ENCODE measurements at regions not wholly inside any gene's neighbourhood (a gene's known extent, or its start where the extent isn't known, plus 50 kb on each side); places are given as distances from the start of the nearest gene placed in this dataset.

DNA sequence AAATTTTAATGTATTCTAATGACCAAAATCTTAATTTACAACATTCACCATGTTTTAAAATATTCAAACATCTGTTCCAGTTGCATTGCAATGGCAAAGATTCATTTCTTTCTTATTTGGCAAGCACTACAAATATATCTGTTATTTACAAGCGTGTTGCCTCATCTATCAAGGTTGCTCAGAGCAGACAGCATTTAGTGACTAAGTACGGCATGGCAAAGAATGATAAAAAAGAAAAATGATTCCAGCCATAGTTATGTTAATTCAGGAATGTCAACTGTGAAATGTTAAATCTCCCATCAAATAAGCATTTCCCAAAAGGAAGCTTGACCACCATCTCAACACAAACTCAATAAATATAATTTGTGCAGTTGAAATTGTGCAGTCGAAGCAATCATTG lies 312.1 kb downstream of the SEC23A start:
- DNase-seq (ENCODE audit: unreplicated experiment) = no peak
- no peaks in the 10 kb centered on the region for H3K9me3 Mint-ChIP-seq (ENCODE audit: unreplicated experiment)
- intact Hi-C loops (cut with micrococcal nuclease) = no loop called here
- POLR2A ChIA-PET = no interaction called here
- TF ChIP-seq, protein P1, sequence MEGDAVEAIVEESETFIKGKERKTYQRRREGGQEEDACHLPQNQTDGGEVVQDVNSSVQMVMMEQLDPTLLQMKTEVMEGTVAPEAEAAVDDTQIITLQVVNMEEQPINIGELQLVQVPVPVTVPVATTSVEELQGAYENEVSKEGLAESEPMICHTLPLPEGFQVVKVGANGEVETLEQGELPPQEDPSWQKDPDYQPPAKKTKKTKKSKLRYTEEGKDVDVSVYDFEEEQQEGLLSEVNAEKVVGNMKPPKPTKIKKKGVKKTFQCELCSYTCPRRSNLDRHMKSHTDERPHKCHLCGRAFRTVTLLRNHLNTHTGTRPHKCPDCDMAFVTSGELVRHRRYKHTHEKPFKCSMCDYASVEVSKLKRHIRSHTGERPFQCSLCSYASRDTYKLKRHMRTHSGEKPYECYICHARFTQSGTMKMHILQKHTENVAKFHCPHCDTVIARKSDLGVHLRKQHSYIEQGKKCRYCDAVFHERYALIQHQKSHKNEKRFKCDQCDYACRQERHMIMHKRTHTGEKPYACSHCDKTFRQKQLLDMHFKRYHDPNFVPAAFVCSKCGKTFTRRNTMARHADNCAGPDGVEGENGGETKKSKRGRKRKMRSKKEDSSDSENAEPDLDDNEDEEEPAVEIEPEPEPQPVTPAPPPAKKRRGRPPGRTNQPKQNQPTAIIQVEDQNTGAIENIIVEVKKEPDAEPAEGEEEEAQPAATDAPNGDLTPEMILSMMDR (IDR thresholded peaks at IDR 0.05; ENCODE audit: unreplicated experiment) = no peak
- H3K4me3 Mint-ChIP-seq (ENCODE audit: unreplicated experiment) = no peak overlapping the region
- no peaks in the 10 kb centered on the region for H3K4me1 Mint-ChIP-seq (ENCODE audit: insufficient read depth, unreplicated experiment)
- H3K36me3 Mint-ChIP-seq (ENCODE audit: insufficient read depth, unreplicated experiment) = no peaks in the 10 kb centered on the region
- no peaks in the 10 kb centered on the region for H3K27me3 Mint-ChIP-seq (ENCODE audit: insufficient read depth, unreplicated experiment)
- CTCF ChIA-PET = no interaction called here
- BruUV-seq (replicated peaks) = no TSS peak
- no peak overlapping the region for H3K27ac Mint-ChIP-seq (ENCODE audit: low read depth, unreplicated experiment)

GRCh38 chr14:38789805-38790204 lies 313.2 kb downstream of the SEC23A start:
- H3K9me3 Mint-ChIP-seq (ENCODE audit: unreplicated experiment) = no peaks in the 10 kb centered on the region
- H3K27ac Mint-ChIP-seq (ENCODE audit: low read depth, unreplicated experiment) = no peak overlapping the region
- CTCF ChIA-PET = no interaction called here
- POLR2A ChIA-PET = no interaction called here
- H3K36me3 Mint-ChIP-seq (ENCODE audit: insufficient read depth, unreplicated experiment) = no peaks in the 10 kb centered on the region
- intact Hi-C loops (cut with micrococcal nuclease) = no loop called here
- BruUV-seq (replicated peaks) = no TSS peak
- DNase-seq (ENCODE audit: unreplicated experiment) = no peak
- TF ChIP-seq, protein P1 (IDR thresholded peaks at IDR 0.05; ENCODE audit: unreplicated experiment) = no peak
- no peak overlapping the region for H3K4me3 Mint-ChIP-seq (ENCODE audit: unreplicated experiment)
- H3K27me3 Mint-ChIP-seq (ENCODE audit: insufficient read depth, unreplicated experiment) = no peaks in the 10 kb centered on the region
- H3K4me1 Mint-ChIP-seq (ENCODE audit: insufficient read depth, unreplicated experiment) = no peaks in the 10 kb centered on the region

GRCh38 chr14:38788060-38788459 lies 315.0 kb downstream of the SEC23A start:
- no peaks in the 10 kb centered on the region for H3K4me1 Mint-ChIP-seq (ENCODE audit: insufficient read depth, unreplicated experiment)
- POLR2A ChIA-PET = no interaction called here
- intact Hi-C loops (cut with micrococcal nuclease) = no loop called here
- no peaks in the 10 kb centered on the region for H3K36me3 Mint-ChIP-seq (ENCODE audit: insufficient read depth, unreplicated experiment)
- CTCF ChIA-PET = no interaction called here
- no TSS peak for BruUV-seq (replicated peaks)
- no peaks in the 10 kb centered on the region for H3K9me3 Mint-ChIP-seq (ENCODE audit: unreplicated experiment)
- DNase-seq (ENCODE audit: unreplicated experiment) = no peak
- TF ChIP-seq, protein P1 (IDR thresholded peaks at IDR 0.05; ENCODE audit: unreplicated experiment) = no peak
- no peak overlapping the region for H3K27ac Mint-ChIP-seq (ENCODE audit: low read depth, unreplicated experiment)
- no peak overlapping the region for H3K4me3 Mint-ChIP-seq (ENCODE audit: unreplicated experiment)
- H3K27me3 Mint-ChIP-seq (ENCODE audit: insufficient read depth, unreplicated experiment) = no peaks in the 10 kb centered on the region

DNA sequence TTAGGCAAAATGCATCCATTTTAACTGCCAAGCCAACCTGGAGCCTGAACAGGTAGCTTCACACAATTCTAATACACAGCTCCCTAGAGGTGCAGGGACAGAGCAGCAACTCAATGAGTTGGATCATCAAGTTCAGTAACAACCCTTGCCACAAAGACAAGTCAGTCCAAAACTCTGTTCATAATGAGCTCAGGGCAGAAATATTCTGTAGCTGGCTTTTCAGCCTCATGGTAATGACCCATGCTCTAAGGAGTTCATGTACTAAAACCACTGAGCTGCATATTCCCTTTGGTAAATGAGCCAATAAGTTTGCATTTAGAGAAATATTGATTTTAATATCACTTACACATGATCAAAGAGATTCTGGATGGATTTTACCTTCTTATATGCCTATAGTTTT lies 316.1 kb downstream of the SEC23A start:
- BruUV-seq (replicated peaks) = no TSS peak
- no peak for DNase-seq (ENCODE audit: unreplicated experiment)
- CTCF ChIA-PET = interaction anchor here (0.6 kb wide), 1 partner anchor 1166 kb away, joined by 3 read pairs; no protein-coding TSS in a partner anchor
- no peaks in the 10 kb centered on the region for H3K4me1 Mint-ChIP-seq (ENCODE audit: insufficient read depth, unreplicated experiment)
- no peak overlapping the region for H3K4me3 Mint-ChIP-seq (ENCODE audit: unreplicated experiment)
- no peaks in the 10 kb centered on the region for H3K36me3 Mint-ChIP-seq (ENCODE audit: insufficient read depth, unreplicated experiment)
- H3K27ac Mint-ChIP-seq (ENCODE audit: low read depth, unreplicated experiment) = no peak overlapping the region
- H3K9me3 Mint-ChIP-seq (ENCODE audit: unreplicated experiment) = no peaks in the 10 kb centered on the region
- intact Hi-C loops (cut with micrococcal nuclease) = no loop called here
- POLR2A ChIA-PET = no interaction called here
- TF ChIP-seq, protein P1 (IDR thresholded peaks at IDR 0.05; ENCODE audit: unreplicated experiment) = no peak
- H3K27me3 Mint-ChIP-seq (ENCODE audit: insufficient read depth, unreplicated experiment) = no peaks in the 10 kb centered on the region

Measured in MCF 10A (cell line).